ENCODE measurements at regions not wholly inside any gene's neighbourhood (a gene's known extent, or its start where the extent isn't known, plus 50 kb on each side); places are given as distances from the start of the nearest gene placed in this dataset.
"Not testable (repeated sequence)": the region's sequence is repeated elsewhere in the genome, so short reads cannot be mapped to it uniquely, and the experiment has no call there.

GRCh38 chr4:107354304-107354703 lies 318.2 kb upstream of the DKK2 start:
- TF ChIP-seq POLR2A, POLR2AphosphoS5 (IDR thresholded peaks at IDR 0.05): not testable (repeated sequence)
- TF ChIP-seq, protein P1, sequence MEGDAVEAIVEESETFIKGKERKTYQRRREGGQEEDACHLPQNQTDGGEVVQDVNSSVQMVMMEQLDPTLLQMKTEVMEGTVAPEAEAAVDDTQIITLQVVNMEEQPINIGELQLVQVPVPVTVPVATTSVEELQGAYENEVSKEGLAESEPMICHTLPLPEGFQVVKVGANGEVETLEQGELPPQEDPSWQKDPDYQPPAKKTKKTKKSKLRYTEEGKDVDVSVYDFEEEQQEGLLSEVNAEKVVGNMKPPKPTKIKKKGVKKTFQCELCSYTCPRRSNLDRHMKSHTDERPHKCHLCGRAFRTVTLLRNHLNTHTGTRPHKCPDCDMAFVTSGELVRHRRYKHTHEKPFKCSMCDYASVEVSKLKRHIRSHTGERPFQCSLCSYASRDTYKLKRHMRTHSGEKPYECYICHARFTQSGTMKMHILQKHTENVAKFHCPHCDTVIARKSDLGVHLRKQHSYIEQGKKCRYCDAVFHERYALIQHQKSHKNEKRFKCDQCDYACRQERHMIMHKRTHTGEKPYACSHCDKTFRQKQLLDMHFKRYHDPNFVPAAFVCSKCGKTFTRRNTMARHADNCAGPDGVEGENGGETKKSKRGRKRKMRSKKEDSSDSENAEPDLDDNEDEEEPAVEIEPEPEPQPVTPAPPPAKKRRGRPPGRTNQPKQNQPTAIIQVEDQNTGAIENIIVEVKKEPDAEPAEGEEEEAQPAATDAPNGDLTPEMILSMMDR (IDR thresholded peaks at IDR 0.05), result not testable (repeated sequence)
